Activated gamma-delta T cell treated with anti-CD3 and anti-CD28 coated beads, Interleukin-2, amount 50 U/mL, for 16 hours (primary cell): ENCODE measurements at regions not wholly inside any gene's neighbourhood (a gene's known extent, or its start where the extent isn't known, plus 50 kb on each side); places are given as distances from the start of the nearest gene placed in this dataset.
"Not testable (repeated sequence)": the region's sequence is repeated elsewhere in the genome, so short reads cannot be mapped to it uniquely, and the experiment has no call there.

Experiments used
- DNase-seq: peaks from one replicate; pipeline ENCODE4 v3.0.0-alpha.2; 2020; ENCODE audit warnings: low read depth

DNA sequence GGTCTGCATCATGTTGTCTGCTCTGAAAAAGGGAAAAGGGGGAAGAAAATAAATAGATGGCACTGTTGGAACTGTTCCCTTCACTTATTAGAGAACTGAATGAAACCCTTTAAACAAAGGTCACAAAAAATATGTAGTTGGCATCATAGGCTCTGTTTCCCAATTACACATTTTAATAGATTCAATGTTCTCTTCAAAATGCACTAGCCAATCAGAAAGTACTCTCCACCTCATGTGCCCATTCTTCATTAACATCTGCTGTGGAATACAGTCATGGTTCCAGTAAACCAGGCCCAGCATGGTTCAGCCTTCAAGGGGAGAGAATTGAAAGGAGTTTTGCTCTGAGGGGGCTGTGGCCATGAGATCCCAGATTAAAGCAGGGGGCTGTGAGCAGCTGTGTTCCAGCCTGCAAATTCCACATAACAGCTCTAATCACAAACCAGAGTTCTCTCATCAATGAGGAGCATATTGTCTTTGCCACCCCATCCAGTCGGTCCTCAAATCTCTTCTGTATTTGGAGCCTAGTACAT, 165.9 kb upstream of the CREB1 start:
- no peak for DNase-seq

DNA sequence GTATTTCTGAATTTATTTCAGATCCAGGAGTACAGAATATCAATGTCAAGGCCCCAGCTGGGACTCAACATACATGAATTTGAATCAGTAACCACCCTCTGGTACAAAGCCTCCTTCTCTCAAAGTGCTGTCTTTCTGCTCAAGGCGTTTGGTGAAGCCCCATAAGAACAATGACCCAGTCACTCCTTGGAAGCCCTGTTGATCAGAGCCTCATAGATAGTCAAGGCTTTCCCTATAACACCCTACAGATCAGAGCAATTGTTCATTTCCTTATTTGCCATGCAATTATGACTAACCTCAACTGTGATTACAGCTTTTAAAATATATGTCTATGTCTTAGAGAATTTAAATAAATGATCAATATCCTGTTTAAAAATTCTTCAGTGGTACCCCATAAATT, 159.1 kb upstream of the CREB1 start:
- no peak for DNase-seq

DNA sequence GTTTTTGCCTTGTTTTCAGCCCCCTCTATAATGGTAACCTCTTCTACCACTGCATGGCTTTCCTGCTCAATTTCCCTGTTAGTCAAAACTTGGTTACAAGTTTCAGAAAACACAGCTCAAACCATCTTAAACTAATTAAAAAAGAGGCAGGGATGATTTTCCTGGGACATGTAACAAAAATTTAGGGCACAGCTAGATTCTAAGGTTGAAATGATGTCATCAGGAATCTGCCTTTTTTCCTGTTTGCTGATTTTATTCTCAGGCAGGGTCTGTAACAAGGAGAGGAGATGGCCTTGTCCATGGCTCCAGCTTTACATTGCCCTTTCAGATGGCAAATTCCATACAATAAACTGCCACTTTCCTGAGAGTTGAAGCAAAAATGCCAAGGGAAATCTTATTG, 157.9 kb upstream of the CREB1 start:
- no peak for DNase-seq

DNA sequence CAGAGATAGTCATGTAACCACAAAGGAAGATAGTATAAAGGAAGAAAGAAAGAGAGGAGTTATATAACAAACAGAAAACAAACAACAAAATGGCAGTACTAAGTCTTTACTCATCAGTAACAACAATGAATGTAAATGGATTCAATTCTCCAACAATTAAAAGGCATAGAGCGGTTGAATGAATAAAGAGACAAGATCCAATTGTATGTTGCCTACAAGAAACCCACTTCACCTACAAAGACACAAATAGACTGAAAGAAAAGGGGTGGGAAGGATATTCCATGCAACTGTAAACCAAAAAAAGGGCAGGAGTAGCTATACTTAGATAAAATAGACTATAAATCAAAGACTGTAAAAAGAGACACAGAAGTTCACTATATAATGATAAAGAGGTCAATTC, 157.3 kb upstream of the CREB1 start:
- no peak for DNase-seq

DNA sequence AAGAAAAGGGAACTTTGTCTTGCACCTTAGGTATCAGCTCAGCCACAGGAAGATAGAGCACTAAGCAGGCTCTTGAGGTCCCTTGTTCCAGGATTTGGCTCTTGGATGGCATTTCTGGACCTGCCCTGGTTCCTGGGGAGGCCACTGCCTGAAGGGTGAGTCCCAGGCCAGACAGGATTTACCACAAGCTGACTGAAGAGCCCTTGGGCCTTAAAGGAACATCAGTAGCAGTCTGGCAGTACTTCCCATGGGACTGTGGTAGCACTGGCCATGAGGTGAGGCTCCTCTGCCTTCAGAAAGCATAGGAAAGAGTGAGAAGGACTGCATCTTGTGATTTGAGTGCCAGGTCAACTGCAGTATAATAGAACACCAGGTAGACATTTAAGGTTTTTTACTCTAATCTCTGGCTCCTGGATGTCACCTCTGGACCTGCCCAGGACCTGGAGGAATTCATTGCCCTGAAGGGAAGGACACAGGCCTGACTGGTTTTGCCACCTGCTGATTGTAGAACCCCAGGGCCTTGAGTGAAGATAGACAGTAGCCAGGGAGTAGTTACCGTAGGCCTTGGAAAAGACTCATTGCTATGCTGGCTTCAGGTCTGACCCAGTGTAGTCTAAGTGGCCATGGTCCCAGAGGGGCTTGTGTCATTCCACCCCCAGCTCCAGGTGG, 154.4 kb upstream of the CREB1 start:
- DNase-seq: no peak

DNA sequence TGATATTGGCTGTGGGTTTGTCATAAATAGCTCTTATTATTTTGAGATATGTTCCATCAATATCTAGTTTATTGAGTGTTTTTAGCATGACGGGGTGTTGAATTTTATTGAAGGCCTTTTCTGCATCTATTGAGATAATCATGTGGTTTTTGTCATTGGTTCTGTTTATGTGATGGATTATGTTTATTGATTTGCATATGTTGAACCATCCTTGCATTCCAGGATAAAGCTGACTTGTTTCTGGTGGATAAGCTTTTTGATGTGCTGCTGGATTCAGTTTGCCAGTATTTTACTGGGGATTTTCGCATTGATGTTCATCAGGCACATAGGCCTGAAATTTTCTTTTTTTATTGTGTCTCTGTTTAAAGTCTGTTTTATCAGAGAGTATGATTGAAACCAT, 151.1 kb upstream of the CREB1 start:
- DNase-seq: not testable (repeated sequence)

DNA sequence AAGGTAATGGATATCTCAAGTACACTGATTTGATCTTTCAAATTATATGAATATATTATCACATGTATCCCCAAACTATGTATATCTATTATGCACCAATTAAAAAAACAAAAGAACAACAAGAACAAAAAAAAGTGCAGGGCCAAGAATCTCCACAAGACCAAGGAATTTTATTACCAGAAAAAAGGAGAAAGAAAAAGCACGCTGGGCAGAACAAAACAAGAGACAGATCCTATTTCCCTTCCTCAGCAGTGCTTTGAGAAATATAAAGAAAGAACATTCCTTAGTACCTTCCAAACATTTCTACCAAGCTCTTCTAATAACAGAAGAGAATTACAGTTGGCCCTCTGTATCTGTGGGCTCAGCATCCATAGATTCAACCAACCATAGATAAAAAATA, 144.7 kb upstream of the CREB1 start:
- DNase-seq: no peak

DNA sequence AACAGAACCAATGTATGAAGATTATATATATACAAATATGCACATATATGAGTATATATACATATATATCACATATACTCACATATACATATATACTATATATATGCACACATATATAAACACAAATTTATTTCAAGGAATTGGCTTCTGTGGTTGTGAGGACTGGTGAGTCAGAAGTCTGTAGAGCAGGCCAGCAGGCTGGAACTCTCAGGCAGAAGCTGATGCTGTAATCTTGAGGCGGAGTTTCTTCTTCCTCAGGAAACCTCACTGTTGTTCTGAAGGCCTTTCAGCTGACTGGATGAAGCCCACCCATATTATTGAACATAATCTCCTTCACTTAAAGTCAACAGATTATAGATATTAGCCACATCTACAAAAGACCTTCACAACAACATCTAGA, 143.9 kb upstream of the CREB1 start:
- DNase-seq: no peak

DNA sequence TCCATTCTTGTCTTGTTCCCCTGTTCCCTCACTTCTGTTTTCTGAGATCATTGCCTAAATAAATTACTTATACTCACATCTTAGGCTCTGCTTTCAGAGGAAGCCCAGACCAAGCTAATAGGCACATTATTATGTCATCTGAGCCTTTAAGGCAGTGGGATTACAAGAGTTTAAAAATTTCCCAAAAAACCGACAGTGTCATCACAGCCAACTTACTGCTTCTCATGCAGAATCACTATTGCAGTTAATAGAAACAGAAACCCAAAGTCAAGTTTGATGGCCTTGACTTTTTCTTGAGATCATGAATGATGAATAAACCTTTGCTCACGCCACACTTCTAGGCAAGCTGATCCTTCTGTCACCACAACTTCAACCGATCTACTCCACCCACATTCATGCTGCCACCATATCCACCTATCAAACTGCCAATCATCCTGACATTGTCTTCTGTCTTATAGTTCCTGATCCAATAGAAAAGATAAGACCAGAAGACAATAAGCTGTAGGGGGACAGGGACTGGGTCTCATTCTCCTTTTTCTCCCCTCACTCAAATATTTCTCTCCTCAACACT, 142.7 kb upstream of the CREB1 start:
- no peak for DNase-seq

DNA sequence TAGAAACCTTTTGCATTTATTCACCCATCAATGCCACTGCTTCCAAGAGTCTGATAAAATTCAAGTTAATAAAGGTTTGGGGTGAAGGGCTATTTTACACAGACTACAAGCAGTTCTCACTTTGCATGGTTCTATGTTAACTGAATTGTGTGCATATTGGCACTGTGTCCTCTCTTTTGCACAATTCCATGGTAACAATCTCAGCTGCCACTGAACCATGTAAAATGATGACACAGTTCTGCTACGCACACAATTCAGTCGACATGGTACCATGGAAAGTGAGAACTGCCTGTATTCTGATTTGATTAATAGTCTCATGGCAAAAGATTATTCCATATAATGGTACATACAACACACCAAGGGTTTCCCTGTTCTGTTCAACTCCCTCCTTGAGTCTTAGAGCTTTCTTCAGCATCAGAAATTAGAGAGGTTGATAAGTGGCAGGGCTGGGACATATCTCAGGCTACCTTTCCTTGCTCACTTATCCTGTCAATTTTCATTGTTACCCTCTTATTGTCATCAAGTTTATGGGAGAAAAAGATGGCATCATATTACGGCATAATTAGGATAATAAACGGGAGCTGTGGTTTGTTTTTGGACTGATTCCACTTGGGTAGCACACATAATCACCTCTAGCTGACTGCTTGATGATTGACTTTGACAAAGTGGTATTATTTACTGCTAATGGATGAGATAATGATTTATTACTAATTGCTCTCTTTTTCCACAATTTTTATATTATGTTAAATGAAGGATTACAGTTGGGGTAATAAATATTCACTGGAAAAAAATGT, 139.3 kb upstream of the CREB1 start:
- DNase-seq: no peak

DNA sequence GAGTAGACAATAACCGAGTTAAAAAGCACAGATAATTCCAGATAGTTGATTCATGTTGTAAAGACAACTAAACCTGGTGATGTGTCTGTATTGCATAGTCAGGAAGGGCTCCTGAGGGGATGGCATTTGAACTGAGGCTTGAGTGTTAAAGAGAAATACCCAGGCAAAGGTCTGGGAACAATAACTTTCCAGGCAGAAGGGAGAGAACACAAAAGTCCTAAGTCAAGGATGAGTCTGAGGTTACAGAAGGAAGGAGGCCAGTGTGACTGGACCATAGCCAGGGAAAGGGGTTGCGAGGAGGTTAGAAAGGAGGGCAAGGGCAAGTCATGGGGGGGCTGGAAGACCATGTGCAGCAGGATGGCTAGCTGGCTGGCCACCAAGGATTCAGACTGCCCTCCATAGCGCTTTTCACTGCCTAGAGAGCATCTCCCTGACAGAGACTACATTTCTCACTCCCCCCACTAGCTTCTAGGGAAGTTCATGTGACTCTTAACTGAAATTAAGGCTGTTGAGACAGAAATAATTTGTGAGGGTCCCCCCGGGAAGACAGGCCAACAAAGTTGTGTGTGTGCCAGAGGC, 135.5 kb upstream of the CREB1 start:
- DNase-seq: no peak

DNA sequence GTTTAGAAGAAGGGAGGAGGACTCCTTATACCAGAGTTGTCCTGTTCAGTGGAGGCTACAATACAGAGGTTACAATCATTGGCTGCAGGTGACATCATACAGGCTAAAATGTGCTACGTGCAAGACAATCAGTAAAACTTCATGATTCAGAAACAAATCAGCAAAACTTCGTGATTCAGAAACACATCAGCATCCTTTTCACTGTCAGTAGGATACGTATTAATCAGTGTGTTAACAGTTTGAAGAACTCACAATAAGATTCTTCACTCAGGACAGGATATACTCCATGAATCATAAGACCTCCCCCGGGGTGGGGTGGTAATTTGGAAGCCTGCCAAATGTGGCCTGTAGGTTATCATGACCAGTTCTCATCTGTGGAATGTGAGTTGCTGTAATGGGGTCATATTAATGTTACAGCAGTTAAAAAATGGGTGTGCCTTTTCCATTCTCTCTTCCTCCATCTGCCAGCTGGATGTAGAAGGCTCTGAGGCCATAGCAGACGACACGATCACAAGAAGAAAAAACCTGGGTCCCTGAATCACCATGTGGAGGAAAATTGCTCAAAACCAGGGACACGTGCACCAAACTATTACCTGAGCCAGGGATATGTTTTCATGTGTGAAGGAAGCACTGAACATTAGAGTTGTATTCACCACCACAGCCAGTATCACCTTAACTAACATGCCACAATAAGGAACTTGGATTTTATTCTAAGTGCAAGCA, 134.8 kb upstream of the CREB1 start:
- DNase-seq: no peak

DNA sequence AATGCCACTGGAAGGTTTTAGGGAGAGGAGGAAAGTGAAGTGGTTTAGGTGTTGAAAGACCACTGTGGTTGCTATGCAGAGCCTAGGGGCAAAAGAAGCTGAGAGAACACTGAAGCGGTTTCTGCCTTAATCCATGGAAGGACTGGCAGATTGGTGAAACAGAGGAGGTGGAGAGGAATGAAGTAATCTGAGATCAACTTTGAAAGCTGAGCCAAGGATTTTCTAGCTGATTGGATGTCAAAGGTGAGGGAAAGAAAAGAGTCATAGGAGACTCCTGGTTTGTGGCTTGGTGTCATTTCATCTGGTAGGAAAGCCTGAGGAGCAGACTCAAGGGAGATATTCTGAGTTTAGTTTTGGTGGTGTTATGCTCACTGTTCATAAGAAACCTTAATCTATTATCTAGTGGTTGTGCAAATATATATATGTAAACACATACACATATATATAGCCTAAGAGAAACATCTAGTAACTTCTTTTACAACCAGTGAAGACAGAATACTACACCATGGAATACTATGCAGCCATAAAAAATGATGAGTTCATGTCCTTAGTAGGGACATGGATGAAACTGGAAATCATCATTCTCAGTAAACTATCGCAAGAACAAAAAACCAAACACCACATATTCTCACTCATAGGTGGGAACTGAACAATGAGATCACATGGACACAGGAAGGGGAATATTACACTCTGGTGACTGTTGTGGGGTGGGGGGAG, 134.1 kb upstream of the CREB1 start:
- no peak for DNase-seq

DNA sequence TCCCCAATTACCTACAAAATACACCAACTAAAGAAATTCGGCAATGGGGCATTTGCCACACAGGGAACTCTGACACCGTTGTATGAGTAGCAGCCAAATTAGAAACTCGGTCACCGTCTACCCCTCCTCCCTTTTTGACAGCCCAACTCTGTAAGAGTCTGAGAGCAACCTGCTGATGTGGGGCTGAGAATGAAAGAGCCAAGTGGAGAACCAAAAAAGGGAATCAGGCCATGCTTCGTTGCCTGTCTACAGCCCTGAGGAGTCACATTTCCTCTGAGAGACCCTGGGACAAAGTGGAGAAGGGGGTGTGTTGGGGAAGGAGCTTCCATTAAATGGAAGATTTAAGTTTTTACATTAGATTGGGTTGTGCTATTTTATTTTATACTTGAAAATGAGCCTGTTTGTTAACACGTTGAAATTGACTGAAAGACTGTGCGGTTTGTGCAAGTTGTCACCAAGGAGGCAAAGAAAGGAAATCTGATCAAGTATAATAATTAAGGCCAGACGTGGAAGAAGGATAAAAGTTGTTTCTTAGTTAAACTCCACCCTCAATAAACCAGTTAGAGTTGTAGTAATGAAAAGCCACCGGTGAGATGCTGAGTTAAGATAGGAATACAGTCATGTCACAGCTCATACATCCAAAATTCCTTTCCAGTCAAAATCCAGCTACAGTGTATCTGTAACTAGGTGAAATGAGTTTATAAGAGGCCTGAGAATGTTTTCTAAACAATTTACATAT, 131.7 kb upstream of the CREB1 start:
- no peak for DNase-seq

DNA sequence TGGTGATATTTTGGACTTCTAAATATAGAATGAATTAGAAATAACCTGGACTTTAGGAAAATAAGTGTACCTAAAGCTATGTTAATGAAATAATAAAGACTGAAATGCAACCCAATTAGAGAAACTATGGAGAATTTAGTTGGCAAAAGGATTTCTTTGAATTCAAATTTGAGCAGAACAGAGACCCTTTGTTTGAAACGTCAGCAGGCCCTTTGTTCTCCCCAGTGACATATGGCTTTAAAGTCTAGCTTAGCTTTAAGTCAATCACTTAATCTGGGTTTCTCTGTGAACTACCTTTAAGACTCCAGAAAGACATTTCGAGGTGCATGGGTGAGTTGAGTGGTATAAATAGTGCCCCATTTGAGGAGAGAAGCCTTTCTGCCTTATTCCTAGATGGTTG, 130.5 kb upstream of the CREB1 start:
- no peak for DNase-seq

DNA sequence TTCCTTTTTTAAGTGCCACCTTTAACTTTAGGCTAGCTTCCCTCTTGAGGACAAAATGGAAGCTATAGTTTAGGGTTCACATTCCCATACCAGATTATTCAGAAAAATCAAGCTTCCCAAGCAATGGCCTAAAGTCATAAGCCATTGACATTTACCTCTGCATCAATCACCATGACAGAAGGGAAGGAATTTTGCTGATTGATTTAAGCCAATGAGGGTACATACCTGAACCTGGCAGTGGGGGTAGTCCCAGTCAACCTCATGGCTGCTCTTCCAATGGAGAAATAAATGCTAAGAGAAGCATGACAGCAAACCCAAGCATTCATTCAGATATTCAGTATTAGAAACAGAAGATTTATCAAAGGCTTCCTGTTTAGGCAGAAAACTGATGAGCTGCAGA, 128.4 kb upstream of the CREB1 start:
- DNase-seq: no peak

DNA sequence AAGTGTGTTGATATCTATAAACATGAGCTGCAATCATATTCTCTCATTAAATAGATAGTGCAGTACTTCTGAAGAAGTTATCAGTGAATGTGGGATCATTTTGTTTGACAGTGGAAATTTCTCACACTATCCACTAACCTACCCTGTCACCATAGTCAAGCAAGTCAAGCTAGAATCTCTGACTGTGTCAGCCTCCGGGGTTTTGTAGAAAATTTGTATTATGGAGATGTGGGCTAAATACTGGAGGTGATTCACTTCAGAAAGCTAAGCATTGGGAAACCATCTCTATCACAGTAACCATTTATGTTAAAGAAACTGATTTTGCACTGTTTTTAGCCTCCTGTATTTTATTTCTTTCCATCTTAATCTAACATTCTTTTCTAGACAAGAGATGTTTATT, 126.6 kb upstream of the CREB1 start:
- DNase-seq: no peak

DNA sequence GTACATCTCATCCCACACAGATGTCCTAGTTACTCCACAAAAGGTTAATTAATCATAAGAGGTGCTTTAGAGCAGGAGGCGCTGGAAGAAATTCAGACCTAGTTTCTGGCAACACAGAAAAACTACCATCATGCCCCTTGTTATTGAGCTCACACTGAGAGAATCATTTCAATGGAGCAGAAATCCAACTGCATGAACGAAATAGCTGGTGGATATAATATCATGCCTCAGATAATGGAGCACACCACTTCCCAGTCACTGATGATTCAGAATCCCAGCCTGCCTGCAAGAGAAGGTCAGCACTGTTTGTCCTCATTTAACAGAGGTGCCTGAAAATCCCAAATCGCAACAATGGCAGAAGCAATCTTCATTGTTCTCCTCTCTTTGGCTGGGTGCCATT, 125.8 kb upstream of the CREB1 start:
- no peak for DNase-seq

DNA sequence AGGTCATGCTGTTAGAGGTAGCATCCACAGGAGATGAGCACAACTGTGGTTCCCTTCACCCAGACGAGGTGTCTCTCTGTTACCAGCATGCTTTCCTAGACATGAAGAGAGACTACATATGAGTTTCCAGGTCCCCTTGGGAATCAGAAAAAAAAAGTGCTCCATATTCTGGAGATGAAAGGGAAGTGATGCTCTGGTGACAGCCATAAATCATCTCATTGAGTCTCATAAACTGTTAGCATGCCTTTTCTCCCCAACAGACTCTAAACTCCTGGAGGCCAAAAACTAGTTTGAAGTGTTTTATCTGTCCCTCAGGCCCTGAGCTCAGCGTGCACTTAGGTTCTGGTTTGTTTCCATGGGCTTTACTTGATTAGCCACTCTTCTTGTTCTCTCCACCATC, 124.6 kb upstream of the CREB1 start:
- DNase-seq: no peak

DNA sequence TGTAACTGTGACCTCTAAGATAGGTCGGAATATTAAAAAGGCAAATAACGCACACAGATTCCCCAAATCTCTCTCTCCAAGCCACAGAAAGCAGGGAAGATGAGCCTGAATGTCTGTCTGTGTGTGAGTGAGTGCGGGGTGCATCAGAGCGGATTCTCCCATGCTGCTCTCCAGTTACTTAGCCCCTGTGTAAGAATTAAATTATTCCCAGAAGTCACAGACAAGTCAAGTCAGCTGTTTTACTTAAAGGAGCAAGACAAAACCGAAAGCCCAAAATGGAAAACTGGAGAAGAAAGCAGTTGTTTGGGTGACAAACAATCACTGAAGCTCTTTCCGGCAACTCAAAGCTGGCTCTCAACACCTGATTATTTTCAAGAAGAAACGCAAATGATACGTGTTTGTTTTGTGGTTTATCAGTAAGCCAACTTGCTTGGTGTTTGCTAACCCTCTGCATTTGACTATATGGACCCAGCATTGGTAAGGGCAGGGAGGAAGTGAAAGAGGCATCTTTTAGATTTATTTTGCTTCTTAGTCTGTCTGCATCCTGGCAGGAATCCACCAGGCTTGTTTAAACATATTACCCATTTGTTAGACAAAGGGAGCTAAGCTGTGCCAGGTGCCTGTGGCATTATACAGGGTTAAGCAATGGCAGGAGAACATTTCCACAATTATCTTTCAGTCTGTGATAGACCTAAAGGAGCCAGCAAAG, 121.5 kb upstream of the CREB1 start:
- no peak for DNase-seq
